ENCODE measurements at regions not wholly inside any gene's neighbourhood (a gene's known extent, or its start where the extent isn't known, plus 50 kb on each side); places are given as distances from the start of the nearest gene placed in this dataset.

GRCh38 chr17:79434215-79434614, 176.6 kb downstream of the RBFOX3 start:
- intact Hi-C loops (cut with micrococcal nuclease; ENCODE audit: unreplicated experiment): no loop called here

GRCh38 chr17:79433379-79433778, 177.5 kb downstream of the RBFOX3 start:
- ChIA-PET CTCF (ENCODE audit: low intra/inter-chr PET ratio, low total read pairs) (no interaction called here), POLR2A (no interaction called here)
- no peak overlapping the region for H3K4me3 ChIP-seq (replicated peaks in 1 of 3; ENCODE audit: insufficient read depth in 1 of 3, low read depth in 2 of 3, low read length in 3 of 3)
- 7% methylated on average over 2 of the region's 7 CpGs for WGBS (ENCODE audit: low lambda C conversion rate)
- H3K9me3 ChIP-seq (ENCODE audit: low read length): no peaks in the 10 kb centered on the region
- FAIRE-seq (no peak), DNase-seq (ENCODE audit: low spot score) (no peak), ATAC-seq (no peak)
- H3K4me1 ChIP-seq (ENCODE audit: insufficient read depth, low read length): no peaks in the 10 kb centered on the region
- no peak for TF ChIP-seq ZBTB46 (CRISPR knock-in tag; IDR thresholded peaks at IDR 0.05; ENCODE audit: borderline replicate concordance)
- no peak for TF ChIP-seq ZNF501 (CRISPR knock-in tag; IDR thresholded peaks at IDR 0.05)
- TF ChIP-seq ZNF431 (CRISPR knock-in tag; IDR thresholded peaks at IDR 0.05; ENCODE audit: borderline replicate concordance, low read depth): no peak
- no peak for TF ChIP-seq ZNF260 (CRISPR knock-in tag; IDR thresholded peaks at IDR 0.05; ENCODE audit: borderline replicate concordance, low read depth)
- TF ChIP-seq NR2C2 (CRISPR knock-in tag; IDR thresholded peaks at IDR 0.05; ENCODE audit: borderline replicate concordance): no peak
- no peak for TF ChIP-seq MAF1 (CRISPR knock-in tag; IDR thresholded peaks at IDR 0.05; ENCODE audit: borderline replicate concordance)
- TF ChIP-seq POLR2AphosphoS2 (IDR thresholded peaks at IDR 0.05; ENCODE audit: low read depth, low read length): no peak
- no peak for TF ChIP-seq FOXK1 (CRISPR knock-in tag; IDR thresholded peaks at IDR 0.05; ENCODE audit: borderline replicate concordance, low read depth)
- TF ChIP-seq TERF1 (CRISPR knock-in tag; IDR thresholded peaks at IDR 0.05): no peak
- no peak for TF ChIP-seq ZNF124 (CRISPR knock-in tag; IDR thresholded peaks at IDR 0.05)
- no peak for TF ChIP-seq ZXDC (CRISPR knock-in tag; IDR thresholded peaks at IDR 0.05)
- no peak for TF ChIP-seq ZNF543 (CRISPR knock-in tag; IDR thresholded peaks at IDR 0.05)
- in situ Hi-C loops (cut with HindIII; ENCODE audit: extremely low pct_ligation_motif_present, low pct_unique_long_range_greater_than_20kb): no loop called here
- H3K27me3 ChIP-seq (ENCODE audit: control insufficient read depth in 1 of 2, insufficient read depth in 2 of 2, low read length in 2 of 2): peaks cover 28 to 92% of the 10 kb centered on the region in 2 experiments
- no TSS peak for BruUV-seq (replicated peaks)
- H2AFZ ChIP-seq (ENCODE audit: low read length): no peak overlapping the region
- H3K9ac ChIP-seq (ENCODE audit: insufficient read depth, low read depth, low read length): no peak overlapping the region
- H3K36me3 ChIP-seq (replicated peaks in 1 of 2; ENCODE audit: control insufficient read depth in 1 of 2, insufficient read depth in 2 of 2, low read length in 2 of 2): no peaks in the 10 kb centered on the region
- H4K20me1 ChIP-seq (ENCODE audit: insufficient read depth, low read length): no peaks in the 10 kb centered on the region
- no peak overlapping the region for H3K4me2 ChIP-seq (ENCODE audit: low read depth, low read length)
- H3K79me2 ChIP-seq (ENCODE audit: insufficient read depth, low read length): no peaks in the 10 kb centered on the region
- no peak overlapping the region for H3K27ac ChIP-seq (ENCODE audit: extremely low read length, insufficient read depth, low read length)
- intact Hi-C loops (cut with micrococcal nuclease; ENCODE audit: unreplicated experiment): no loop called here

More at GRCh38 chr17:79434215-79434614, 176.6 kb downstream of the RBFOX3 start:
- no peaks in the 10 kb centered on the region for H3K9me3 ChIP-seq (ENCODE audit: low read length)
- DNase-seq (ENCODE audit: low spot score) (no peak), ATAC-seq (no peak), FAIRE-seq (no peak)
- 41% methylated on average over 4 of the region's 4 CpGs for WGBS (ENCODE audit: low lambda C conversion rate)
- H3K4me3 ChIP-seq (replicated peaks in 1 of 3; ENCODE audit: insufficient read depth in 1 of 3, low read depth in 2 of 3, low read length in 3 of 3): no peak overlapping the region
- no peak overlapping the region for H2AFZ ChIP-seq (ENCODE audit: low read length)
- TF ChIP-seq ZNF292 (CRISPR knock-in tag; IDR thresholded peaks at IDR 0.05; ENCODE audit: borderline replicate concordance, low read depth): no peak
- peak; percentile 87 for TF ChIP-seq RBAK (CRISPR knock-in tag; IDR thresholded peaks at IDR 0.05)
- H3K27ac ChIP-seq (ENCODE audit: extremely low read length, insufficient read depth, low read length): no peak overlapping the region
- ChIA-PET POLR2A (no interaction called here), CTCF (ENCODE audit: low intra/inter-chr PET ratio, low total read pairs) (no interaction called here)
- BruUV-seq (replicated peaks): no TSS peak
- peaks cover 24 to 93% of the 10 kb centered on the region in 2 experiments for H3K27me3 ChIP-seq (ENCODE audit: control insufficient read depth in 1 of 2, insufficient read depth in 2 of 2, low read length in 2 of 2)
- no peaks in the 10 kb centered on the region for H3K4me1 ChIP-seq (ENCODE audit: insufficient read depth, low read length)
- in situ Hi-C loops (cut with HindIII; ENCODE audit: extremely low pct_ligation_motif_present, low pct_unique_long_range_greater_than_20kb): no loop called here
- H3K36me3 ChIP-seq (replicated peaks in 1 of 2; ENCODE audit: control insufficient read depth in 1 of 2, insufficient read depth in 2 of 2, low read length in 2 of 2): no peaks in the 10 kb centered on the region
- no peaks in the 10 kb centered on the region for H4K20me1 ChIP-seq (ENCODE audit: insufficient read depth, low read length)
- no peaks in the 10 kb centered on the region for H3K79me2 ChIP-seq (ENCODE audit: insufficient read depth, low read length)
- no peak overlapping the region for H3K4me2 ChIP-seq (ENCODE audit: low read depth, low read length)
- no peak overlapping the region for H3K9ac ChIP-seq (ENCODE audit: insufficient read depth, low read depth, low read length)

Measured in HepG2 (cell line).